ENCODE measurements at regions not wholly inside any gene's neighbourhood (a gene's known extent, or its start where the extent isn't known, plus 50 kb on each side); places are given as distances from the start of the nearest gene placed in this dataset.
"Not testable (repeated sequence)": the region's sequence is repeated elsewhere in the genome, so short reads cannot be mapped to it uniquely, and the experiment has no call there.

DNA sequence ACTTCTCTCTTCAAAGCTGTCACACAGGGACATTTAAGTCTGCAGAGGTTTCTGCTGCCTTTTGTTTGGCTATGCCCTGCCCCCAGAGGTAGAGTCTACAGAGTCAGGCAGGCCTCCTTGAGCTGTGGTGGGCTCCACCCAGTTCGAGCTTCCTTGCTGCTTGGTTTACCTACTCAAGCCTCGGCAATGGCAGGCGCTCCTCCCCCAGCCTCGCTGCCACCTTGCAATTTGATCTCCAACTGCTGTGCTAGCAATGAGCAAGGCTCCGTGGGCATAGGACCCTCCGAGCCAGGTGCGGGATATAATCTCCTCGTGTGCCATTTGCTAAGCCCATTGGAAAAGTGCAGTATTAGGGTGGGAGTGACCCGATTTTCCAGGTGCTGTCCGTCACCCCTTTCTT, 306.9 kb upstream of the API5 start:
- not testable (repeated sequence) for H3K36me3 ChIP-seq (ENCODE audit: insufficient read depth, low read length); H3K4me1 ChIP-seq (ENCODE audit: insufficient read depth, low read length); H3K9me3 ChIP-seq (ENCODE audit: low read length); H2AFZ ChIP-seq (ENCODE audit: low read depth, low read length); H3K4me3 ChIP-seq (ENCODE audit: low read length); H3K27me3 ChIP-seq (ENCODE audit: insufficient read depth, low read length)

DNA sequence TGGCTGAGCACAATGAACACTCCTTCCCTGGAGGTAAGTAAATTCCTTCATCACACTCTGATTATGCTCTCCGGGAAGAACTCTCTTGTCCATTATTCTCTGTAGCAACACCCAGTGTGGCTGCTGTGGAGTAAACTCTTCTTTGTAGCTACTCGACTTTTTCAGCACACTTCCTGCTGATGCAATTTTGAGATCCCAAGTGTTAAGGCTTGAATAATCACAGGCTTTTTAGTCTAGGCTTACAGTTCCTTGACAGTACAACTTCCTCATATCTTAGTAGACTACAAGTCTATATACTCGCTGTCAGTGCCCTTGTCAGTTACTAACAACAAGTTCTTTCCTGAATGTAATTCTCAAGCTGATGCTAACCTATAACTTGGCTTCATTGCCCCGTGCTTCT, 301.8 kb upstream of the API5 start:
- no peaks in the 10 kb centered on the region for H3K4me1 ChIP-seq (ENCODE audit: insufficient read depth, low read length)
- no peaks in the 10 kb centered on the region for H3K27me3 ChIP-seq (ENCODE audit: insufficient read depth, low read length)
- H3K9me3 ChIP-seq (ENCODE audit: low read length) = no peaks in the 10 kb centered on the region
- H3K4me3 ChIP-seq (ENCODE audit: low read length) = no peak overlapping the region
- H3K36me3 ChIP-seq (ENCODE audit: insufficient read depth, low read length) = no peaks in the 10 kb centered on the region
- H2AFZ ChIP-seq (ENCODE audit: low read depth, low read length) = no peak overlapping the region

GRCh38 chr11:43012606-43013005, 299.2 kb upstream of the API5 start:
- Histone ChIP-seq H2AFZ (ENCODE audit: low read depth, low read length) (no peak overlapping the region), H3K36me3 (ENCODE audit: insufficient read depth, low read length) (no peaks in the 10 kb centered on the region), H3K9me3 (ENCODE audit: low read length) (no peaks in the 10 kb centered on the region), H3K4me1 (ENCODE audit: insufficient read depth, low read length) (no peaks in the 10 kb centered on the region), H3K4me3 (ENCODE audit: low read length) (no peak overlapping the region), H3K27me3 (ENCODE audit: insufficient read depth, low read length) (no peaks in the 10 kb centered on the region)

DNA sequence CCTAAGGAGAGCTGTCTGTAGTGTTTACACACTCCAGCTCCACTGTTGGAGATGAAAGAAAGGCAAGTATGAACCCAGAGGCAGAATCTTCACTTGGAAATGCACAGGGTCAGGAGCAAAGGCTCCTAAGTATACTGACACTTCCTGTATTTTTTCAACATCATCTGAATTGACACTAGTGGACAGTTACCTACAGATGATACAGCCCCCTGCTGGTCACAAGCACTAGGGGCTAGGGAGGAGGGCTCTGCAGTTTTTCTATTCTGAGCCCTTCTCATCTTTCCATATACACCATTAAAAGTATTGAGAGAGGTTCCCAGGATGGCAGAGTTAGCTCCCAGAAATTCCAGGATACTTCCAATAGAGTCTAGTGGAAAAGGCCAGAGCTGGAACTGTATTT, 290.3 kb upstream of the API5 start:
- Histone ChIP-seq H3K9me3 (ENCODE audit: low read length) (no peaks in the 10 kb centered on the region), H2AFZ (ENCODE audit: low read depth, low read length) (no peak overlapping the region), H3K27me3 (ENCODE audit: insufficient read depth, low read length) (no peaks in the 10 kb centered on the region), H3K4me3 (ENCODE audit: low read length) (no peak overlapping the region), H3K4me1 (ENCODE audit: insufficient read depth, low read length) (peaks cover 4% of the 10 kb centered on the region), H3K36me3 (ENCODE audit: insufficient read depth, low read length) (no peaks in the 10 kb centered on the region)

- H3K4me3 ChIP-seq (ENCODE audit: low read length) = no peak overlapping the region
- H3K36me3 ChIP-seq (ENCODE audit: insufficient read depth, low read length) = no peaks in the 10 kb centered on the region
- H3K4me1 ChIP-seq (ENCODE audit: insufficient read depth, low read length) = no peaks in the 10 kb centered on the region
- H3K27me3 ChIP-seq (ENCODE audit: insufficient read depth, low read length) = no peaks in the 10 kb centered on the region
- H2AFZ ChIP-seq (ENCODE audit: low read depth, low read length) = no peak overlapping the region
- H3K9me3 ChIP-seq (ENCODE audit: low read length) = no peaks in the 10 kb centered on the region
These were observed 277.5 kb upstream of the API5 start for GRCh38 chr11:43034341-43034740.

DNA sequence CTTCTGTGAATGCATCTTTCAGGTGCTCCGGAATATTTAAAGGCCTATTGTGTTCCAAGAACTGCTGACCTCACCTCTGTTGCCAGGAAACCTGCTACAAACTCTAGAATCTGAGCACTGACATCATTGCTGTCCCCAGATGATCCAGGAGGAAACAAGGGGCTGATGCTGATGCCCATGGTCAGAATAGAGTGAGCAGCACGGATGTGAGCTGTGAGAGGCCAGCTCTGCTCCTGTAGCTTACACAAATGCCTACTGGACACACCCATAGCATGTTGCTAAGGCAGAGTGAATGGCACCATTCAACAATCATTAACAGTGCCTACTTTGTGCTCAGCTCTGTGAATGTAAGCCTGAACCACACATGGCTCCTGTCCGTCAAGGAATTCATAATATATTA, 276.7 kb upstream of the API5 start:
- H2AFZ ChIP-seq (ENCODE audit: low read depth, low read length) = no peak overlapping the region
- no peak overlapping the region for H3K4me3 ChIP-seq (ENCODE audit: low read length)
- no peaks in the 10 kb centered on the region for H3K4me1 ChIP-seq (ENCODE audit: insufficient read depth, low read length)
- no peaks in the 10 kb centered on the region for H3K36me3 ChIP-seq (ENCODE audit: insufficient read depth, low read length)
- H3K27me3 ChIP-seq (ENCODE audit: insufficient read depth, low read length) = no peaks in the 10 kb centered on the region
- H3K9me3 ChIP-seq (ENCODE audit: low read length) = no peaks in the 10 kb centered on the region

GRCh38 chr11:43053638-43054412, 258.0 kb upstream of the API5 start:
- H3K9me3 ChIP-seq (ENCODE audit: low read length) = no peaks in the 10 kb centered on the region
- no peak overlapping the region for H3K4me3 ChIP-seq (ENCODE audit: low read length)
- no peaks in the 10 kb centered on the region for H3K36me3 ChIP-seq (ENCODE audit: insufficient read depth, low read length)
- no peaks in the 10 kb centered on the region for H3K4me1 ChIP-seq (ENCODE audit: insufficient read depth, low read length)
- no peaks in the 10 kb centered on the region for H3K27me3 ChIP-seq (ENCODE audit: insufficient read depth, low read length)
- no peak overlapping the region for H2AFZ ChIP-seq (ENCODE audit: low read depth, low read length)

GRCh38 chr11:43067681-43068080, 244.1 kb upstream of the API5 start:
- Histone ChIP-seq H3K4me3 (ENCODE audit: low read length) (no peak overlapping the region), H2AFZ (ENCODE audit: low read depth, low read length) (no peak overlapping the region), H3K36me3 (ENCODE audit: insufficient read depth, low read length) (no peaks in the 10 kb centered on the region), H3K4me1 (ENCODE audit: insufficient read depth, low read length) (no peaks in the 10 kb centered on the region), H3K9me3 (ENCODE audit: low read length) (no peaks in the 10 kb centered on the region), H3K27me3 (ENCODE audit: insufficient read depth, low read length) (no peaks in the 10 kb centered on the region)

GRCh38 chr11:43071338-43071737, 240.5 kb upstream of the API5 start:
- H3K4me3 ChIP-seq (ENCODE audit: low read length) = no peak overlapping the region
- no peaks in the 10 kb centered on the region for H3K27me3 ChIP-seq (ENCODE audit: insufficient read depth, low read length)
- H3K9me3 ChIP-seq (ENCODE audit: low read length) = no peaks in the 10 kb centered on the region
- no peak overlapping the region for H2AFZ ChIP-seq (ENCODE audit: low read depth, low read length)
- no peaks in the 10 kb centered on the region for H3K4me1 ChIP-seq (ENCODE audit: insufficient read depth, low read length)
- H3K36me3 ChIP-seq (ENCODE audit: insufficient read depth, low read length) = no peaks in the 10 kb centered on the region

- no peaks in the 10 kb centered on the region for H3K9me3 ChIP-seq (ENCODE audit: low read length)
- no peak overlapping the region for H2AFZ ChIP-seq (ENCODE audit: low read depth, low read length)
- H3K27me3 ChIP-seq (ENCODE audit: insufficient read depth, low read length) = no peaks in the 10 kb centered on the region
- no peaks in the 10 kb centered on the region for H3K36me3 ChIP-seq (ENCODE audit: insufficient read depth, low read length)
- H3K4me1 ChIP-seq (ENCODE audit: insufficient read depth, low read length) = no peaks in the 10 kb centered on the region
- H3K4me3 ChIP-seq (ENCODE audit: low read length) = no peak overlapping the region
These were observed 239.7 kb upstream of the API5 start for GRCh38 chr11:43072096-43072495.

GRCh38 chr11:43072911-43073310, 238.9 kb upstream of the API5 start:
- Histone ChIP-seq H2AFZ (ENCODE audit: low read depth, low read length) (no peak overlapping the region), H3K4me1 (ENCODE audit: insufficient read depth, low read length) (no peaks in the 10 kb centered on the region), H3K36me3 (ENCODE audit: insufficient read depth, low read length) (no peaks in the 10 kb centered on the region), H3K27me3 (ENCODE audit: insufficient read depth, low read length) (no peaks in the 10 kb centered on the region), H3K9me3 (ENCODE audit: low read length) (no peaks in the 10 kb centered on the region), H3K4me3 (ENCODE audit: low read length) (no peak overlapping the region)

DNA sequence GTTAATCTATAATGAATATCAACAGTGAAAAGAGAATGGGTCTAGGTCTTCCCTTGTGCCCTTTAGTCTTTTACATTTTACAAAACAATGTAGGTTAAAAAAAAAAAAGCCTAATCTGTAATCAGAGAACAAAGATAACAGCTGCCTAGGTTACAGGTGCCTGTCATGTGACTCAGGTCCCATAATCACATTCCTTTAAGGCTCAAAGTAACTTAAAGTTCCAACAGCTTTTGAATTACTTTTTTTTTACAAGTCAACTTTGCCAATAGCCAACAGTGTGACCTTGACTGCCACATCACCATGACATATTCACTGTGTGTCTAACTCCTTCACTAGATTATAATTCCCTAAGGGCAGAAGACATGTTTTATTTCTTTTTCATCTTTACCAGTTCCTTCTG, 237.0 kb upstream of the API5 start:
- Histone ChIP-seq H3K27me3 (ENCODE audit: insufficient read depth, low read length) (no peaks in the 10 kb centered on the region), H3K36me3 (ENCODE audit: insufficient read depth, low read length) (no peaks in the 10 kb centered on the region), H3K4me3 (ENCODE audit: low read length) (no peak overlapping the region), H3K9me3 (ENCODE audit: low read length) (no peaks in the 10 kb centered on the region), H2AFZ (ENCODE audit: low read depth, low read length) (no peak overlapping the region), H3K4me1 (ENCODE audit: insufficient read depth, low read length) (no peaks in the 10 kb centered on the region)

DNA sequence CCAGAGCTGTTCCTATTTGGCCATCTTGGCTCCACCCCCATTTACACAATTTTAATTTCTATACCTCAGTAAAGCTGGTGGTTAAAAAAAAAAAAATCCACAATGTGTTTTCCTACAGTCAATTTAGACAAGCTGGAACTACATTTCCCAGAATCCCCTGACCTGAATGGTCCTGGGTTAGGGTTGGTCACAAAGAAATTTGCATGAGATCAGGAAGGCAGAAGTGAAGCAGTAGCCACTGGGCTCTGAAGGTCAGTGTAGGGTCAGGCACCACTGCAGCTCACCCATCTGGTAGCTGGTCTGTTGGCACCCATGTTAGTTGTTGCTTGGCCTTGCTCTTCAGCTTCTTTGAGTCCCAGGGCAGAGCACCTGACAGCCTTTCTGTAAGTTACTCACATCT, 210.7 kb upstream of the API5 start:
- H3K4me3 ChIP-seq (ENCODE audit: low read length) = no peak overlapping the region
- no peaks in the 10 kb centered on the region for H3K36me3 ChIP-seq (ENCODE audit: insufficient read depth, low read length)
- H3K4me1 ChIP-seq (ENCODE audit: insufficient read depth, low read length) = no peaks in the 10 kb centered on the region
- H2AFZ ChIP-seq (ENCODE audit: low read depth, low read length) = no peak overlapping the region
- H3K27me3 ChIP-seq (ENCODE audit: insufficient read depth, low read length) = no peaks in the 10 kb centered on the region
- H3K9me3 ChIP-seq (ENCODE audit: low read length) = peaks cover 2% of the 10 kb centered on the region

DNA sequence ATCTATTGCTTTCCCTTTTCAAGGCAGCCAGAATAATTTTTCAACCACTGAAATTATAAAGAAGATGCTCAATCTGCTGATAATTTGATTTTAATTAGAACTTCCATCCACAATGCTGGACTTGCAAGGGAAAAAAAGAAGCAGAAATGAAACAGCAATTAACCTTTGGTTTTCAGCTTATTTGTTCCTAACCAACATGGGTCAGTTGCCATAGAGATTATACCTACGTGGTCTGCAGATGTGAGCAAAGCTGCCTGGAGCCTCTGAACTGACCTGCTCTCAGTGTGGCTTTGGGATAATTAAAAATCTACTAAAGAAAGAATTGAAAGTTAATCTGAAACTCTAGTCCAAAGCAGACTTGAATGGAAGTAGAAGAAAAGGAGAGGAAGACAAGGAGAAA, 195.7 kb upstream of the API5 start:
- no peak overlapping the region for H3K4me3 ChIP-seq (ENCODE audit: low read length)
- no peaks in the 10 kb centered on the region for H3K27me3 ChIP-seq (ENCODE audit: insufficient read depth, low read length)
- no peak overlapping the region for H2AFZ ChIP-seq (ENCODE audit: low read depth, low read length)

More for the DNA sequence above, 195.7 kb upstream of the API5 start:
- Histone ChIP-seq H3K9me3 (ENCODE audit: low read length) (no peaks in the 10 kb centered on the region), H3K36me3 (ENCODE audit: insufficient read depth, low read length) (no peaks in the 10 kb centered on the region), H3K4me1 (ENCODE audit: insufficient read depth, low read length) (no peaks in the 10 kb centered on the region)
